ENCODE measurements at regions not wholly inside any gene's neighbourhood (a gene's known extent, or its start where the extent isn't known, plus 50 kb on each side); places are given as distances from the start of the nearest gene placed in this dataset.

GRCh38 chr2:76572981-76573380 is 862.3 kb upstream of the GCFC2 start:
- DNase-seq = no peak

- DNase-seq = no peak
Observed at GRCh38 chr2:76569819-76570218, 859.1 kb upstream of the GCFC2 start.

GRCh38 chr2:76567478-76567877 is 856.8 kb upstream of the GCFC2 start:
- no peak for DNase-seq

- no peak for DNase-seq
Observed at GRCh38 chr2:76564734-76565133, 854.0 kb upstream of the GCFC2 start.

GRCh38 chr2:76563730-76564129 is 853.0 kb upstream of the GCFC2 start:
- no peak for DNase-seq

GRCh38 chr2:76558157-76558556 is 847.4 kb upstream of the GCFC2 start:
- DNase-seq = no peak

- DNase-seq = no peak
Observed at GRCh38 chr2:76556018-76556417, 845.3 kb upstream of the GCFC2 start.

GRCh38 chr2:76546207-76546606 is 835.5 kb upstream of the GCFC2 start:
- no peak for DNase-seq

GRCh38 chr2:76544901-76545300 is 834.2 kb upstream of the GCFC2 start:
- no peak for DNase-seq

GRCh38 chr2:76517574-76517909 is 806.8 kb upstream of the GCFC2 start:
- DNase-seq = no peak

- DNase-seq = no peak
Observed at GRCh38 chr2:76516861-76517573, 806.3 kb upstream of the GCFC2 start.

GRCh38 chr2:76512201-76512820 is 801.6 kb upstream of the GCFC2 start:
- no peak for DNase-seq

GRCh38 chr2:76506538-76506937 is 795.8 kb upstream of the GCFC2 start:
- DNase-seq = no peak

GRCh38 chr2:76501641-76502040 is 790.9 kb upstream of the GCFC2 start:
- DNase-seq = no peak

GRCh38 chr2:76498360-76498759 is 787.6 kb upstream of the GCFC2 start:
- DNase-seq = no peak

GRCh38 chr2:76491503-76491902 is 780.8 kb upstream of the GCFC2 start:
- no peak for DNase-seq

- no peak for DNase-seq
Observed at GRCh38 chr2:76478266-76479035, 767.7 kb upstream of the GCFC2 start.

GRCh38 chr2:76472946-76473345 is 762.2 kb upstream of the GCFC2 start:
- DNase-seq = no peak

- no peak for DNase-seq
Observed at GRCh38 chr2:76469066-76469465, 758.4 kb upstream of the GCFC2 start.

- no peak for DNase-seq
Observed at GRCh38 chr2:76467326-76467725, 756.6 kb upstream of the GCFC2 start.

GRCh38 chr2:76464310-76464709 is 753.6 kb upstream of the GCFC2 start:
- no peak for DNase-seq

GRCh38 chr2:76461431-76461830 is 750.7 kb upstream of the GCFC2 start:
- no peak for DNase-seq

GRCh38 chr2:76455910-76456309 is 745.2 kb upstream of the GCFC2 start:
- DNase-seq = no peak

- no peak for DNase-seq
Observed at GRCh38 chr2:76450024-76450475, 739.3 kb upstream of the GCFC2 start.

Data from NCI-H187 (cell line).